CMK (cell line): ENCODE measurements at regions not wholly inside any gene's neighbourhood (a gene's known extent, or its start where the extent isn't known, plus 50 kb on each side); places are given as distances from the start of the nearest gene placed in this dataset.
"Not testable (repeated sequence)": the region's sequence is repeated elsewhere in the genome, so short reads cannot be mapped to it uniquely, and the experiment has no call there.

Experiments
- DNase-seq: peaks from one replicate; pipeline ENCODE4 v3.0.0-alpha.2; 2010; ENCODE audit warnings: low read depth

GRCh38 chrX:39476604-39477021 is 621.1 kb downstream of the BCOR start:
- no peak for DNase-seq

DNA sequence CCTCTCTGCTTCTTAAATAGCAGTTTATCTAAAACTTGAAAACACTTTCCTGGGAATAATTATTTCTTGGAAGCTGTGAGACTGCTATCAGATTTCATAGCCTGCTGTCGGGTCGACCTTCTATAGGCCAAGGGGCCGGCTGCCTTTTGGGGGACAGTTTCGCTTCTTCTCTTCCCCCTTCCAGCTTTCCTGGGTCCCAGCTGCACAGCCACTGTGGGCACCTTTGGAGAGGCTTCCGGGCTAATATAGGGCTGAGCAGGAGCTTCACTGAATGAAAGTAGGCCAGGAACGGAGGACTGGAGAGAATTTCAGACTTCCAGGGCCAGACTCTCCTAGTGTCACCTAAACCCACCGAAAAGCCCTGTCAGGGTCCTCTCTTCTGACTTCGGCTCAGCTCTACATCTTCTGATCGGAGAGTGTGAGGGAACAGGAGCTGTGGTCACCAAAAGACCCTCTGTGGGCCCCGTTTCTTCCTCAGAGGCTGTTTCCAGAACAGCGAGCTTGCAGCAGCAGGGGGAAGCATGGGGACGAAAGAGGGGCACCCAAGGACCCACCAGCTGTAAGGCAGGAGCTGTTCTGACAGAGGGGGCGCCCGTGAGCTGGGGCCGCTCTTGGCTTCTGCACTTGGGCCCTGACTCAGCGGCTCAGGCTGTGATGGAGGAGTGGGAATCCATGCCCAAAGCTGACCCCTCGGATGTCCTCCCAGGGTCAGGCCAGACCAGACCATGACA is 620.6 kb downstream of the BCOR start:
- DNase-seq, result no peak

GRCh38 chrX:39477762-39478120 is 620.0 kb downstream of the BCOR start:
- DNase-seq, result no peak

- no peak for DNase-seq
Observed at GRCh38 chrX:39479856-39480255, 617.9 kb downstream of the BCOR start.

DNA sequence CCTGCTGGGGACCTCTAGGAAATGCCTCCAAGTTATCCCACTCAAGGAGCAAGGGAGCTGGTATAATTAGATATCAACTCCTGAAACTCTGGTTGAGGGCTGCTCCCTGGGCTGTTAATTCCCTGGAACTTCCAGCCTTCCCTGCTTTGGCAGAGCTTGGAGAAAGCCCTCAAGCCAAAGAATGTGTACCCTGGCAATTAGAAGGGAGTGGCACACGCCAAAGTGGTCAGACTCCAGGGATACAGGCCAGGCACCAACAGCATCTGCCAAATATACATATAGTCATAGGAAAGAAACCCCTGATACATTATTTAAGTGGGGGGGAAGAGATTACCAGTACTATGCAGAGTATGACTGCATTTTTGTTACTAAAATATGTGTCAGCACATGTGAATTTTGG is 616.8 kb downstream of the BCOR start:
- DNase-seq, result no peak

GRCh38 chrX:39481621-39482020 is 616.1 kb downstream of the BCOR start:
- DNase-seq, result no peak

GRCh38 chrX:39484159-39485068 is 613.3 kb downstream of the BCOR start:
- no peak for DNase-seq

DNA sequence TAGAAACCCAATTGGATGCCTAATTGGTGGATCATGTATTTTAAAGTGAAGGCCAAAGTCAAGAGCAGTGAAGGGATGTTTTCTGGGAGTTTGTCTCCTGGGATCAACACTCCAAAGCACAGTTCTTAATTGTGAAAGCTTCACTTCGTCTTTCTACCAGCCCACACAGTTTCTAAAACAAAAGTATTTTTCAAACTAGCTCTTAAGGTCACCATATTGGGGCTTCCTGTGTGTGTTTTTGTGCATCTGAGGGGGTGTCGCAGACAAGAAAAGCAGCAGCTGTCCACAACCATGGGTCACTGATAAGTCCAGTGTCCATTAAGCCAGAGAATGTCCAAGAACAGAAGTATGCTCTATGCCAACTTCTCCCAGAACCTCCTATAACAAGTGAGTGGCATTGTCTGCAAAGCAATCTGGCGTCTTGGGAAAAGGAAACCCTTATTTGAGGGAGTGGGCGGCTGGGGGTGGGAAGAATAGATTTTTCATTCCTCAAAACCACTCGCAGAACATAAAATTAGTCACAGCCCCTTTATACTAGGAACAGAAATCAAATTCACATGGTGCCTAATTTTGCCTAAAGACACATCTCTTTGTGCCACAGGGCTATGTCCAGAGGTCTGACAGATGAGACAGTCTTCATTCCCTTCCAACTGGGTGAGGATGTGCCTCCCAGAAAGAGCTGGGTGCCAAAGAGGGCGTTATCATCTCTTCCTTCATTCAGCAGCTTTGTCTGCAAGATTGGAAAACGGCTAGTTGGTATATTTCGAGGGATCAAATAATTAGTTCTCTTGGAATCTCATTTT is 610.4 kb downstream of the BCOR start:
- DNase-seq, result no peak

GRCh38 chrX:39487969-39488330 is 609.8 kb downstream of the BCOR start:
- DNase-seq, result no peak

DNA sequence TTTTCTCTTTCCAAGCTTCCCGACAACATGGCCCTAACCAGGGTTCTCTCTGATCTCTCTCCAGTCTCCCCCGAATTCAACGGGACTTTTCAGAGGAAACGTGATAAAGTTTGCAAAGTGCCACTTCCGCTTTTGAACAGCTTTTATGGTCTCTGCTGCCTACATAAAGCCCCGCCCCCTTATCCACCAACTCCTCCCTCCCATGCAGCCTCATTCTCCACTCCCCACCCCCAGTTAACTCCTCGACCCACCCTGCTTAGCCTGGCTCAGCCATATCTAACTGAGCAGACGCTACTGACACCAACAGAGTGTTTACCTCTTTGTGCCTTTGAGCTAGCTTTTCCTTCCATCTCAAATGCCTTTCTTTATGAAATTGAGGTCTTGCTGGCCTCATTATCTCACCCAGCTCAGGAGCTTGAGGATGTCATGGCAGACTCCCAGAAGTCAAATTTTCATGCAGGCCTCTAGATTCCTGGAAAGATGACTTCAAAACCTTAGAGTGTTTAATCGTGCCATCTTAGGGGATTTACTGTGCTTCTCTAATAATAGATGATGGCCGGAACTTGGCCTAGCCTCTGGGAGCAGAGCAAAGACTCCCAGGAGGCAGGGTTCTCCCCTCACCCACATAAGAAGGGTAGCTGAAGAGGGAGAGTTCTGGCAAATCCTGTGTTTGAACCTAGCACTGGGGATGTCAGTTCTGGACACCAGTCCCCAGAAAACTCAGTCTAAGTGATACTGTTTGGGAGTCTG is 606.0 kb downstream of the BCOR start:
- peak; percentile 74 for DNase-seq

GRCh38 chrX:39492497-39493162 is 605.1 kb downstream of the BCOR start:
- DNase-seq, result no peak

- no peak for DNase-seq
Observed at GRCh38 chrX:39493168-39493567, 604.6 kb downstream of the BCOR start.

GRCh38 chrX:39497117-39497516 is 600.6 kb downstream of the BCOR start:
- not testable (repeated sequence) for DNase-seq

DNA sequence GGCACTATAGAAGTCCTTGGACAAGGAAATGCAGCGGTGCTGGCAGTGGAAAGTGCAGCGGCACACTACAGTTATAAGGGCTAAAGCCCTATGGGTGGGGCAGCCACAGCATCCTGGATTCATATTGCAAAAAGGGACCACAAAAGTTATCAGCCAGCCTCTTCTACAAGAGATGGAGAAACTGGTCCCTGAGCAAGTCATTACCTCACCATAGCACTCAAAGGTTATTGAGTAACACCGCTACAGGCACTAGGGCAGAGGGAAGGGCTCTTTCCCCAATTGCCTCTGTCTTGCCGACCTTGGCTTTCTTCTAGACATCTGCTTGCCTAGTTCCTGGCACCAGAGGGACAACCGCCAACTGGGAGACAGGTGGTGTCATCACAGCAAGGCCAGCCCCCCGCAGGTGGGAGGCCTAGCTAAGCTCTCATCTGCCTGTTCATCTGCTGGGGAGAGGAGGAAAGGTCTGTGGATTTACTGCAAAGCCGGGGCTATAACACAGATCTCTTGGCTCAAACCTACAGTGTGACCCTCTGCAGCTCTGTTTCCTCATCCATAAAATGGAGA is 600.0 kb downstream of the BCOR start:
- no peak for DNase-seq

DNA sequence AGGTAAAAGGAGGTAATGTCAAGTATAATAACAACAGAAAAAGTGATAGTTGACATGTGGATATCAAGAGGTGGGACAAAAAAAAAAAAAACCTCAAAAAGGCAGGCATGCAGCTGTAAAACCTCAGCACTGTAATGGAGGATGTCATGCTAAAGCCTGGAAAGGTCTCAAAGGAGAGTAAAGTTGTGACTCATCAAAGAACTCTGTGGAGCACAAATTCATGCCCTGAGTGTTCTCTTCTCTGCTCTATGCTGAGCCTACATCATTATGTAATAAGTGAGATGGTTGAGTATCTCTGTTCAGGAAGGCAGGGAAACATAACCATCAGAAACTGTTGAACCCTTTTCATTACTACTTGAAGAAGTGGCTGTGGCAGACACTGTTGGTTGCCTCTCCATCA is 597.8 kb downstream of the BCOR start:
- DNase-seq, result no peak

- no peak for DNase-seq
Observed at GRCh38 chrX:39501822-39502221, 595.9 kb downstream of the BCOR start.

GRCh38 chrX:39502486-39502885 is 595.3 kb downstream of the BCOR start:
- DNase-seq, result no peak

- DNase-seq, result no peak
Observed at GRCh38 chrX:39504227-39504626, 593.5 kb downstream of the BCOR start.

- no peak for DNase-seq
Observed at GRCh38 chrX:39504850-39505259, 592.9 kb downstream of the BCOR start.

DNA sequence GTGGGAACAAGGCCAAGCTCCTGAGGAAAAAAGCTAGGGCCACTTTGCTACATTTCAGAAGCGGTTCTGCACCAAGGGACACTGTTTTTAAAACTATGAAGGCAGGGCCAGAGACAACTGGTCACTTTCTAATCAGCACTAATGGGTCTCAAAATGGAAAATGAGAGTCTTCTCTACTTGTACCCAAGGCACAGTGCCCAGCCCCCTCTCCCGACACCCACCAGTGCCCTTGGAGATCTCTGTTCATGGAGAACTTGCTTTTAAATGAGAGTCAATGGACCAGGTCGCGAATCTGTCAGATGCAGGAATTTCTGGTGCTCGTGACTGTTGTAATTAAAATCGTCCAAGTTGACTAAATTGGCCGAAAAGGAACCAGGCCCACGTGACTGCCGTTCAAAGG is 591.6 kb downstream of the BCOR start:
- DNase-seq, result no peak

DNA sequence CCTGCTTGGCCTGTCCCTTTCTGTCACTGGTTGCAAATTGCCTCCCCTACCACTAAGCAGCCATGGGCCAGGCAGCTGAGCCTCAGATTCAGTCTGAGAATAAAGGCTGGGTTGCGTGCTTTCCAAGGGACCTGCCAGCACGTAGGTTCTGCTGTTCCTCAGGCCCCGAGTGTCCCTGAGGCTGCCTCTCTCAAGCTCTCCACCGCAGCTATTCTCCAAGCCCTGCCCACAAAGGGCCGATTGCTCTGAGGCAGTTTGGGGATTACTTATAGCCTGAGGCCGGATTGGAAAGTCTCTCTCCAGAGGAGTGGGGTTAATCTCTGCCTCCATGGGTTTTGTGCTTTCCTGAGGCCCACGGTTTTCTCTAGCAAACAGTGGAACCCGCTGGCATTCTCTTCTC is 590.7 kb downstream of the BCOR start:
- DNase-seq, result no peak
